A673 (cell line): ENCODE measurements at regions not wholly inside any gene's neighbourhood (a gene's known extent, or its start where the extent isn't known, plus 50 kb on each side); places are given as distances from the start of the nearest gene placed in this dataset.

ENCODE experiments used
- CTCF ChIP-seq: fragments of 300-800, 200-600 bp; sonication (generic); conservative IDR thresholded peaks from 2 replicates; pipeline ENCODE4 v1.5.1; 2017; ENCODE audit warnings: low read depth, mild to moderate bottlenecking, antibody characterized with exemption, low read length, moderate library complexity, mixed read lengths
- EZH2 ChIP-seq: fragments of 200-600 bp; sonication (generic); IDR thresholded peaks from 2 replicates; pipeline ENCODE4 v1.6.1; 2017; ENCODE audit warnings: borderline replicate concordance, low read depth, mild to moderate bottlenecking, mixed read lengths, antibody characterized with exemption, low read length; ENCODE audit not compliant: poor library complexity, severe bottlenecking

- TF ChIP-seq CTCF = no peak
- no peak for TF ChIP-seq EZH2
Observed at GRCh38 chr12:124665511-124665910, 98.1 kb upstream of the NCOR2 start.
